AG04450 (cell line): ENCODE measurements at regions not wholly inside any gene's neighbourhood (a gene's known extent, or its start where the extent isn't known, plus 50 kb on each side); places are given as distances from the start of the nearest gene placed in this dataset.

Experiments used
- CTCF ChIA-PET: fragments of 300-600, 350-600 bp; formaldehyde crosslinking; extraction: SDS; loops from one replicate; lab custom pipeline; 2022; ENCODE audit warnings: antibody characterized with exemption, inconsistent platforms; lab: Charles Lee
- POLR2A ChIA-PET: fragments of 350-600 bp; formaldehyde crosslinking; extraction: SDS; loops from one replicate; lab custom pipeline; 2021; ENCODE audit warnings: antibody characterized with exemption, inconsistent platforms; lab: Yijun Ruan, JAX
- DNase-seq: peaks from one replicate; pipeline ENCODE4 v3.0.0-alpha.2; 2011; ENCODE audit warnings: low read depth, low spot score
- H3K27ac ChIP-seq: one replicate; pipeline ENCODE4 v1.5.1; 2012; ENCODE audit warnings: low read depth, low read length, control low read depth
- H3K27me3 ChIP-seq: one replicate; pipeline ENCODE4 v1.6.0; 2012; ENCODE audit warnings: low read length; ENCODE audit not compliant: control insufficient read depth, insufficient read depth
- H3K4me3 ChIP-seq: 2 replicates; pipeline ENCODE4 v1.5.1; 2011; ENCODE audit warnings: mild to moderate bottlenecking, low read depth, low read length, control low read depth
- H3K9me3 ChIP-seq: 2 replicates; pipeline ENCODE4 v1.5.1; 2012; ENCODE audit warnings: low read length; ENCODE audit not compliant: control insufficient read depth, insufficient read depth
- TF ChIP-seq, protein P1 (sequence below): IDR thresholded peaks from 2 replicates; pipeline ENCODE4 v1.5.1; 2011; ENCODE audit warnings: low read depth, low read length, control low read depth, inconsistent platforms

DNA sequence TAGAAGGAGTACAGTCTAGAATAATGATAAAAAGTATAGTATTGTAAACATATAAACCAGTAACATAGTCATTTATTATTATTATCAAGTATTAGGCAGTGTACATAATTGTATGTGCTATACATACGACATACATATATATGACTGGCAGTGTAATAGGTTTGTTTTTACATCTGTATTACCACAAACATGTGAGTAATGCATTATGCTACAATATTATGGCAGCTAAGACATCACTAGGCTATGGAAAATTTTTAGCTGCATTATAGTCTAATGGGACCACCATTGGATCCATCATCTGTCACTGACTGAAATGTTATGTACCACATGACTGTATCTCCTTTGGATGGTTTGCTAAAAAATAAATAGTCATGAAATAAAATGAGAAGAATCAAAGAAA, 530.0 kb downstream of the PRR16 start:
- TF ChIP-seq, protein P1, sequence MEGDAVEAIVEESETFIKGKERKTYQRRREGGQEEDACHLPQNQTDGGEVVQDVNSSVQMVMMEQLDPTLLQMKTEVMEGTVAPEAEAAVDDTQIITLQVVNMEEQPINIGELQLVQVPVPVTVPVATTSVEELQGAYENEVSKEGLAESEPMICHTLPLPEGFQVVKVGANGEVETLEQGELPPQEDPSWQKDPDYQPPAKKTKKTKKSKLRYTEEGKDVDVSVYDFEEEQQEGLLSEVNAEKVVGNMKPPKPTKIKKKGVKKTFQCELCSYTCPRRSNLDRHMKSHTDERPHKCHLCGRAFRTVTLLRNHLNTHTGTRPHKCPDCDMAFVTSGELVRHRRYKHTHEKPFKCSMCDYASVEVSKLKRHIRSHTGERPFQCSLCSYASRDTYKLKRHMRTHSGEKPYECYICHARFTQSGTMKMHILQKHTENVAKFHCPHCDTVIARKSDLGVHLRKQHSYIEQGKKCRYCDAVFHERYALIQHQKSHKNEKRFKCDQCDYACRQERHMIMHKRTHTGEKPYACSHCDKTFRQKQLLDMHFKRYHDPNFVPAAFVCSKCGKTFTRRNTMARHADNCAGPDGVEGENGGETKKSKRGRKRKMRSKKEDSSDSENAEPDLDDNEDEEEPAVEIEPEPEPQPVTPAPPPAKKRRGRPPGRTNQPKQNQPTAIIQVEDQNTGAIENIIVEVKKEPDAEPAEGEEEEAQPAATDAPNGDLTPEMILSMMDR, result no peak
- ChIA-PET CTCF (no interaction called here), POLR2A (no interaction called here)
- DNase-seq, result no peak
- Histone ChIP-seq H3K9me3 (no peaks in the 10 kb centered on the region), H3K27ac (no peak overlapping the region), H3K4me3 (no peak overlapping the region), H3K27me3 (no peaks in the 10 kb centered on the region)

DNA sequence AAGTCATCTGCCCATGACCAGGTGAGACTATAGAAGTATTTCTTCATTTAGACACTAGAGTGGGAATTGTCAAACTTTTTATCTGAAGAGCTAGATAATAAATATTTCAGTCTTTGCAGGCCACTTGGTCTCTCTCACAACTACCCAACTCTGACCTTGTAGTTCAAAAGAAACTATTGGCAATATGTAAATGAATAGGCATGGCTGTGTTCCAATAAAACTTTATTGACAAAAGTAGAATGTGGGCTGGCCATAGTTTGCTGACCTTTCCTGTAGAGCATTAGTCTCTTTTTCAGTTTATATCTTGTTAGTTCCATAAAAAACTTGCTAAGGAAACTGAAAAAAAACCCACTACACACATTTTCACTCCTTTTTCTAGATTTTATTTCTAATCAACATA, 535.5 kb downstream of the PRR16 start:
- Histone ChIP-seq H3K4me3 (no peak overlapping the region), H3K27ac (no peak overlapping the region), H3K9me3 (no peaks in the 10 kb centered on the region), H3K27me3 (no peaks in the 10 kb centered on the region)
- POLR2A ChIA-PET, result no interaction called here
- DNase-seq, result no peak
- TF ChIP-seq, protein P1, result no peak
- CTCF ChIA-PET, result no interaction called here

DNA sequence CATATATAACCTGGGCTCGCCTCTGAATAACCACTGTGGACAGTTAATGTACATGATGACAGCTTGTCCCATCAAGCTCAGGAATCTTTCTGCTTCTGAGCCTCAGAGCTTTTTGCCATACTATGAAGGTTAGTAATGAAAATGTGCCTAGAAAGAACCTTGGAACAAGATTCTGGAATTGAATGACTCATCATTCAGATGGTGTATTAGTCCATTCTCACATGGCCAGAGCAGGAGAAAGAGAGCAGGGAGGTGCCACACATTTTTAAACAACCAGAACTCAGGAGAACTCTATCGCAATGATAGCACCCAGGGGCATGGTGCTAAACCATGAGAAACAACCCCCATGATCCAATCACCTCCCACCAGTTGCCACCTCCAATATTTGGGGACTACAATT, 542.1 kb downstream of the PRR16 start:
- Histone ChIP-seq H3K9me3 (no peaks in the 10 kb centered on the region), H3K27ac (no peak overlapping the region), H3K27me3 (no peaks in the 10 kb centered on the region), H3K4me3 (no peak overlapping the region)
- no peak for DNase-seq
- CTCF ChIA-PET, result no interaction called here
- POLR2A ChIA-PET, result no interaction called here
- TF ChIP-seq, protein P1, result no peak

DNA sequence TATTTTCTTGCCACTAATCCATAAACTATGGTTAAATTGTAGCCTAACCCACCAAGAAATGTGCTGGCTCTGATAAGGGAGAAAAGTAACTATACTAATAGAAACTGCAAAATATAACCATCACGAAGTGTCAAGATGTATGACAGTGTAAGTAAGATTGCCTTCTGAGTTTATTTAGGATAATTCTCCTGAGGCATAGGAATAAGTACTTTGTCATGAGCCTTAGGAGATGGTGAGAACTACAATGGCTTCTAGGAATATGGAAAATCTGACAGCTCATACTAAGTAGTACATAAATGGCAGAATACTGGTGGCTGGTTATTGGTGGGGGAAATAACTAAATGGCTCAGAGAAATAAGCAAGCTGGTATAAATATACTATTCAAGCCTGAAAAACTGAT, 543.9 kb downstream of the PRR16 start:
- DNase-seq, result no peak
- CTCF ChIA-PET, result no interaction called here

DNA sequence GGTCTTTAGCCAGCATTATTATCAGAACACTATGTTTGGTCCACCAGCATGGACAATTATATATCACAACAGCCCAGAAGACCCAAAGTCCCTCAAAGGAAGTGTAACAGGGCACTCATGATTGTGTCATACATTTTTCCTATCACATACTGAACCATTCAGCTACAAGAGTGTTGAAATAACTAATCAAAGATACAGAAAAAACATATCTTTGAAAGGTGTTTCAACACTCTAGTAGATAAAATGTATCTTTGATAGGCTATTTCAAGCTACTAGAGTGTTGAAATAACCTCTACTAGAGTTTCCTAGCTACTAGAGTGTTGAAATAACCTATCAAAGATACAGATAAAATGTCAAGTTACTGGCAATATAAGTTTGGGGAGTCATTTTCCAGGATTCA, 545.0 kb downstream of the PRR16 start:
- Histone ChIP-seq H3K27me3 (no peaks in the 10 kb centered on the region), H3K4me3 (no peak overlapping the region), H3K27ac (no peak overlapping the region), H3K9me3 (no peaks in the 10 kb centered on the region)
- TF ChIP-seq, protein P1, result no peak
- DNase-seq, result no peak
- CTCF ChIA-PET, result no interaction called here
- POLR2A ChIA-PET, result no interaction called here

More for the DNA sequence above, 543.9 kb downstream of the PRR16 start:
- H3K27ac ChIP-seq, result no peak overlapping the region
- no peaks in the 10 kb centered on the region for H3K27me3 ChIP-seq
- POLR2A ChIA-PET, result no interaction called here
- H3K4me3 ChIP-seq, result no peak overlapping the region
- H3K9me3 ChIP-seq, result no peaks in the 10 kb centered on the region
- TF ChIP-seq, protein P1, result no peak
